Esophagus squamous epithelium (tissue), 5 donors: ENCODE measurements at regions not wholly inside any gene's neighbourhood (a gene's known extent, or its start where the extent isn't known, plus 50 kb on each side); places are given as distances from the start of the nearest gene placed in this dataset.

Experiments used
- DNase-seq: peaks from one replicate; lab custom pipeline; 2025; lab: John Stamatoyannopoulos, UW
- H3K27ac ChIP-seq, 4 donors: fragments of 200-600 bp; sonication (generic); one replicate each; pipeline ENCODE4 v1.5.1; 2016 to 2019; ENCODE audit warnings: mild to moderate bottlenecking in 1 of 4
- H3K27me3 ChIP-seq, 4 donors: fragments of 200-600 bp; sonication (generic); 1 replicate in 3 of 4; 2 replicates in 1 of 4; pipeline versions ENCODE4 v1.5.1 to v1.6.0; 2017 to 2021; ENCODE audit warnings: antibody characterized with exemption in 1 of 4
- H3K36me3 ChIP-seq, 3 donors: fragments of 200-600 bp; sonication (generic); one replicate each; pipeline ENCODE4 v1.5.1; 2016 to 2019
- H3K4me1 ChIP-seq, 3 donors: fragments of 200-600 bp; sonication (generic); one replicate each; pipeline ENCODE4 v1.5.1; 2017 to 2019
- H3K4me3 ChIP-seq, 4 donors: fragments of 200-600 bp; sonication (generic); 1 replicate in 3 of 4; 2 replicates in 1 of 4; pipeline ENCODE4 v1.5.1; 2016 to 2019; ENCODE audit warnings: mild to moderate bottlenecking in 2 of 4, moderate library complexity in 1 of 4
- H3K9me3 ChIP-seq, 3 donors: fragments of 200-600 bp; sonication (generic); one replicate each; pipeline ENCODE4 v1.5.1; 2016 to 2019
- CTCF ChIP-seq, 6 experiments: fragments of 450-650 bp in 4 of 6; fragments of 200-600 bp in 2 of 6; sonication (generic) in 2 of 6; IDR thresholded peaks; one replicate each; pipeline ENCODE4 v1.5.1; 2016 to 2019; ENCODE audit warnings: antibody characterized with exemption in 6 of 6, mild to moderate bottlenecking in 4 of 6, moderate library complexity in 4 of 6
- POLR2A ChIP-seq, 4 donors: fragments of 450-650 bp; IDR thresholded peaks; one replicate each; pipeline ENCODE4 v1.6.1; 2017; ENCODE audit warnings: antibody characterized with exemption in 4 of 4, mild to moderate bottlenecking in 4 of 4, moderate library complexity in 3 of 4
- WGBS, 2 donors: methylation state at CpG; one replicate each; pipeline ENCODE4 v1.1.5; 2018; 5-methylcytosine and 5-hydroxymethylcytosine counted together
- intact Hi-C: fragments of 100-400 bp; cut with DNase I; formaldehyde crosslinking; loops from one replicate; pipeline ENCODE4 v1.15.0; 2022
- donor health status: DM: yes; HTN: yes; CAD: no.

- TF ChIP-seq POLR2A (IDR thresholded peaks at IDR 0.05) (no peak), CTCF (IDR thresholded peaks at IDR 0.05) (no peak)
- DNase-seq: no peak
- Histone ChIP-seq H3K9me3 (no peaks in the 10 kb centered on the region), H3K27me3 (no peaks in the 10 kb centered on the region), H3K27ac (no peak overlapping the region), H3K4me3 (no peak overlapping the region), H3K4me1 (no peaks in the 10 kb centered on the region), H3K36me3 (no peaks in the 10 kb centered on the region)
- intact Hi-C loops: no loop called here
- 8 to 12% methylated on average over 2 of the region's 2 CpGs for WGBS, 2 donors
These were observed 1757.3 kb downstream of the PCDH7 start for GRCh38 chr4:32477518-32477917.

- intact Hi-C loops: no loop called here
- no peak overlapping the region for H3K4me3 ChIP-seq
- H3K27ac ChIP-seq: no peak overlapping the region
- no peaks in the 10 kb centered on the region for H3K9me3 ChIP-seq
- no peaks in the 10 kb centered on the region for H3K36me3 ChIP-seq
- 14 to 30% methylated on average over 2 of the region's 2 CpGs for WGBS, 2 donors
- no peaks in the 10 kb centered on the region for H3K27me3 ChIP-seq
- H3K4me1 ChIP-seq: no peaks in the 10 kb centered on the region
- DNase-seq: no peak
- no peak for TF ChIP-seq CTCF (IDR thresholded peaks at IDR 0.05)
- TF ChIP-seq POLR2A (IDR thresholded peaks at IDR 0.05): no peak
These were observed 1765.8 kb downstream of the PCDH7 start for GRCh38 chr4:32485956-32486355.

- Histone ChIP-seq H3K4me1 (no peaks in the 10 kb centered on the region), H3K9me3 (no peaks in the 10 kb centered on the region), H3K36me3 (no peaks in the 10 kb centered on the region), H3K27ac (no peak overlapping the region), H3K4me3 (no peak overlapping the region), H3K27me3 (no peaks in the 10 kb centered on the region)
- intact Hi-C loops: no loop called here
- DNase-seq: no peak
- WGBS, 2 donors: 30 to 42% methylated on average over 1 of the region's 1 CpG
- TF ChIP-seq CTCF (IDR thresholded peaks at IDR 0.05): no peak
These were observed 1768.5 kb downstream of the PCDH7 start for GRCh38 chr4:32488690-32489089.

GRCh38 chr4:32499171-32499570, 1779.0 kb downstream of the PCDH7 start:
- TF ChIP-seq POLR2A (IDR thresholded peaks at IDR 0.05): no peak
- no peak for TF ChIP-seq CTCF (IDR thresholded peaks at IDR 0.05)
- no peaks in the 10 kb centered on the region for H3K36me3 ChIP-seq
- no peak overlapping the region for H3K4me3 ChIP-seq
- no peaks in the 10 kb centered on the region for H3K9me3 ChIP-seq
- 74 to 75% methylated on average over 5 of the region's 5 CpGs for WGBS, 2 donors
- intact Hi-C loops: no loop called here
- no peaks in the 10 kb centered on the region for H3K4me1 ChIP-seq
- no peak overlapping the region for H3K27ac ChIP-seq
- DNase-seq: no peak
- H3K27me3 ChIP-seq: no peaks in the 10 kb centered on the region

- 93 to 94% methylated on average over 3 of the region's 3 CpGs for WGBS, 2 donors
- intact Hi-C loops: no loop called here
These were observed 1783.1 kb downstream of the PCDH7 start for GRCh38 chr4:32503241-32503640.

More at GRCh38 chr4:32503241-32503640, 1783.1 kb downstream of the PCDH7 start:
- no peak for TF ChIP-seq CTCF (IDR thresholded peaks at IDR 0.05)
- TF ChIP-seq POLR2A (IDR thresholded peaks at IDR 0.05): no peak
- Histone ChIP-seq H3K36me3 (no peaks in the 10 kb centered on the region), H3K27ac (no peak overlapping the region), H3K9me3 (no peaks in the 10 kb centered on the region), H3K4me1 (no peaks in the 10 kb centered on the region), H3K4me3 (no peak overlapping the region), H3K27me3 (no peaks in the 10 kb centered on the region)
- no peak for DNase-seq
